Caki2 (cell line): ENCODE measurements at regions not wholly inside any gene's neighbourhood (a gene's known extent, or its start where the extent isn't known, plus 50 kb on each side); places are given as distances from the start of the nearest gene placed in this dataset.
"Not testable (repeated sequence)": the region's sequence is repeated elsewhere in the genome, so short reads cannot be mapped to it uniquely, and the experiment has no call there.

ENCODE experiments used
- DNase-seq: peaks from one replicate; pipeline ENCODE4 v3.0.0-alpha.2; 2015; ENCODE audit warnings: low read depth
- in situ Hi-C: cut with HindIII; loops from 2 replicates; pipeline ENCODE4 v1.10.0; 2016; ENCODE audit warnings: low sequenced_read_pairs, low pct_unique_long_range_greater_than_20kb, mixed read lengths

GRCh38 chr2:105557021-105557920, 158.4 kb upstream of the FHL2 start:
- DNase-seq = no peak
- in situ Hi-C loops = no loop called here

- in situ Hi-C loops = no loop called here
- no peak for DNase-seq
These were observed 157.5 kb upstream of the FHL2 start for GRCh38 chr2:105556366-105556765.

- in situ Hi-C loops = no loop called here
- DNase-seq = no peak
These were observed 155.4 kb upstream of the FHL2 start for GRCh38 chr2:105554235-105554634.

- in situ Hi-C loops = no loop called here
- peak; percentile 52 for DNase-seq
These were observed 154.8 kb upstream of the FHL2 start for GRCh38 chr2:105553538-105554196.

GRCh38 chr2:105546628-105546974, 147.8 kb upstream of the FHL2 start:
- no peak for DNase-seq
- in situ Hi-C loops = no loop called here

- peak; percentile 44 for DNase-seq
- in situ Hi-C loops = no loop called here
These were observed 147.1 kb upstream of the FHL2 start for GRCh38 chr2:105545730-105546627.

GRCh38 chr2:105544591-105545377, 145.9 kb upstream of the FHL2 start:
- in situ Hi-C loops = no loop called here
- no peak for DNase-seq

GRCh38 chr2:105541189-105542050, 142.6 kb upstream of the FHL2 start:
- in situ Hi-C loops = no loop called here
- DNase-seq = peak; percentile 10

- no peak for DNase-seq
- in situ Hi-C loops = no loop called here
These were observed 141.8 kb upstream of the FHL2 start for GRCh38 chr2:105540642-105541041.

- no peak for DNase-seq
- in situ Hi-C loops = no loop called here
These were observed 140.5 kb upstream of the FHL2 start for GRCh38 chr2:105539331-105539730.

GRCh38 chr2:105538840-105539239, 140.0 kb upstream of the FHL2 start:
- in situ Hi-C loops = no loop called here

GRCh38 chr2:105537920-105538319, 139.1 kb upstream of the FHL2 start:
- DNase-seq = no peak
- in situ Hi-C loops = no loop called here

More at GRCh38 chr2:105538840-105539239, 140.0 kb upstream of the FHL2 start:
- DNase-seq = no peak

- in situ Hi-C loops = no loop called here
These were observed 138.6 kb upstream of the FHL2 start for GRCh38 chr2:105537466-105537865.

GRCh38 chr2:105536175-105536574, 137.3 kb upstream of the FHL2 start:
- in situ Hi-C loops = no loop called here
- DNase-seq = no peak

More at GRCh38 chr2:105537466-105537865, 138.6 kb upstream of the FHL2 start:
- DNase-seq = no peak

- DNase-seq, in situ Hi-C loops: not testable (repeated sequence)
These were observed 130.4 kb upstream of the FHL2 start for GRCh38 chr2:105529258-105529657.

- DNase-seq = no peak
- in situ Hi-C loops = no loop called here
These were observed 127.4 kb upstream of the FHL2 start for GRCh38 chr2:105526000-105526925.
